CD4-positive, alpha-beta T cell treated with Interleukin-17A for 1 hour (primary cell): ENCODE measurements at regions not wholly inside any gene's neighbourhood (a gene's known extent, or its start where the extent isn't known, plus 50 kb on each side); places are given as distances from the start of the nearest gene placed in this dataset.

ENCODE experiments used
- DNase-seq: peaks from one replicate; pipeline ENCODE4 v3.0.0-alpha.2; 2020

DNA sequence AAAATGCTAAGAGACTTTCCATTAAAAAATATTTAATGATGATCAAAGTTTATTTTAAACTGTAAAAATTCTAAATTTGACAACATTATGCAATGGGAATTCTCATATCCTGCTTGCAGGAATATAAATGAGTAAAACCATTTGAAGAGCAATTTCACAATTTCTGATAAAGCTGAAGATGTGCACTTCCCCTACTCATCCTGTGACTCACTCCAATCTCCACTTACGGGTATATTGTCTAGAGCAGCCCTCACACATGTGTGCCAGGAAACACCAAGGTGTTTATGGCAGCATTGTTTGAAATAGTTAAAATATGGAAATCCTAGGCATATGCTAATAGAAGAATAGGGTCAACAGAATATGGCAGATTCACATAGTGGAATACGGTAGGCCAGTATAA, 158.4 kb downstream of the PDHA2 start:
- no peak for DNase-seq

GRCh38 chr4:96003951-96004740, 164.3 kb downstream of the PDHA2 start:
- no peak for DNase-seq

DNA sequence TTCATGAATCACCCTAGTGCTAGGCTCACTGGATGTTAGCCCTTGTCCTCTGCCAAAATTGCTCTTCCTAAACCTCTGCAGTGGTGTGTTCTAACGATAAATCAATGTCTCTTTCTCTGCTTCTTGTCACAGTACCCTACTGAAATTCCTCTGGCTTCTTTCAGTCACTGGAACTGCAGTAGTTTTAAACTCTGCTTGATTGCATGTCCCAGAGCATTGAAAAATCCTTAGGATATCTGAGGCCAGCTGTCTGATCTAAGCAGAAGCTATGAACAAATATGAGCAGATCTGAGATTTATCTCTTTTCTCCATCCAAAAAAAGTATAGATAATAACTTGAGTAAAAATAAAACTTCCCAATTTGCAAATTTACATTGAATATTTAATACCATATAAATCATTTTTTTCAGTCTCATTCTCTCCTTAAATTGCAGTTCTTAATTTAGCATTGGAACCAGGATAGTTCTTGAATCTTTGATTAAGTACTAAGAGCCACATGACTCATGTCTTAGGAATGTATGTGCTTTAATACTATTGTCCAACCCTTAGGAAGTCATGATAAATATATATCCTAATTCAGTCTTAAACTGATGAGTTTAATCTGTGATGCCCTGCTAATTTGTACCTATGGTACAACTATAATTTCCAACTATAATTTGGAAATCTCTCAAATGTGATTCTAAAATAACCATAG, 169.7 kb downstream of the PDHA2 start:
- DNase-seq, result no peak

- DNase-seq, result no peak
Measured at GRCh38 chr4:96012687-96013086, 172.8 kb downstream of the PDHA2 start.

DNA sequence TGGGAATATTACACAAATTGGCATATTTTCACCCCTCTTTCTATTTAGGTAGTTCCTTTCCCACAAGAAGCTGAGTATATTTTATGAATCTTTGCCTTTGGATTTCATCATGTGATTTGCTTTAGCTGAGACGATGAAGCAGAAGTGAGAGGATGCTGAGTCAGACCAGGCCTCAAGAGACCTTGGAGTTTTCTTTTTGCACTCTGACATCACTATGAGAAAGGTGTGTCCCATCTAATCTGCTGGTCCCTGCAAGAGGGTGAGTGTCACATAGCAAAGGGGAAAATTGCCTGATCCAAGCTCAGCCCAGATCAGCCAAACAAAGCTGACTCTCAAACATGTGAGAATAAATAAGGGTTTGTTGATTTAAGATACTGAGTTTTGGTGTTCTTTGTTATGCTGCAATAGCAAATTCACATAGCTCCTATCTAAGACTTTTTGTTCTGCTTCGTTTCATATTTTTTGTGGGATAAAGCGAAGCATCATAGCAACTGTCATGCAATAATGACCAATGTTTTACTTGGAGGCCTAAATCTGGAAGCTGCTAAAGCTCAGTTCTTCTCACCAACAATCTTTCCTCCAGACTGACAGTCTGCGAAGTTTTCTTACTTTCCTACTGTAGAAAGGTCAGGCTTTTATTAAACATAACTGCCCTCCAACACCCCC, 176.9 kb downstream of the PDHA2 start:
- no peak for DNase-seq

DNA sequence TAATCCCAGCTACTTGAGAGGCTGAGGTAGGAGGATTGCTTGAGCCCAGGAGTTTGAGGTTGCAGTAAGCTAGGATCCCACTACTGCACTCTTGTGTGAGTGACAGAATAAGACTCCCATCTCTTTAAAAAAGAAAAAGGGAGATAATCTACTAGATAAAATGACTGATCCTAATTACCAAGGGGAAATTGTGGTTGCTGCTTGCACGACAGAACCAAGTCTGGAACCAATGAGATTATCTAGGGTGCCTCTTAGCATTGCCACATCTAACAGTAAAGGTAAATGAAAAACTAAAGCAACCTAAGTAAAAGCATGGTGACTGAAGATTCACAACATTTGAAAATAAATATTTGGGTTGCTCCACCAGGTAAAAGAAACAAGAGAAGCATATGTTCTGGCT, 185.1 kb downstream of the PDHA2 start:
- DNase-seq, result no peak

DNA sequence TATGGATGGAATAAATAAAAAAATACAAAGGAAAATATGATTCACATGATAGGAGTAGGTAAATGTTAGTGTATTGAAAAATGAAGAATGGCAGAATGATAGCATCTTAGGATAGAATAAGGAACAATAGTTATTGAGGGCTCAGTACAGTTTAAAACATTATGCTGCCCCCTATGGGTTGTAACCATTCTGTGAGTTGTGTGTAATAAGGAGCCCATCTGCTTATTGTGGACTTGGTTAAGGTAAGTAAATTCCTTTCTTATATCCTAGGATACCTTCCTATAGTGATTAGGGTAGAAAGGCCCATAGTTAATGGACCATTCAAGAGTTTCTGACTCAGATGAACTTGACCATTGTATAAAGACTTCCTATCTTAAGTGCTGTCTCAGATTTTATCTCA, 195.8 kb downstream of the PDHA2 start:
- no peak for DNase-seq

DNA sequence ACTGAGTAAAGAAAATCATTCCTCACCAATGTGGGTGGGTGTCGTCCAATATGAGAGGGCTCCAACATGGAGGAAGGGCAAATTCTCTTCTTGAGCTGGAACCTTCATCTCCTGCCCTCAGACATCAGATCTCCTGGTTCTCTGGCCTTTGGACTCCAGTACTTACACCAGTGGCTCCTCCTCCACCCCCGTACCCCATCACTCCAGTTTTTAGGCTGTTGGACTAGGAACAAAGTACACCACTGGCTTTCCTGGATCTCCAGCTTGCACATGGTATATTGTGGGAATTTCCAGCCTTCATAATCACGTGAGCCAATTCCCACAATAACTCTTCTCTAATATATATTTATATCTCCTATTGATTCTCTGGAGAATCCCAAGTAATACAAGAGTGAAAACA, 196.9 kb downstream of the PDHA2 start:
- DNase-seq, result no peak

DNA sequence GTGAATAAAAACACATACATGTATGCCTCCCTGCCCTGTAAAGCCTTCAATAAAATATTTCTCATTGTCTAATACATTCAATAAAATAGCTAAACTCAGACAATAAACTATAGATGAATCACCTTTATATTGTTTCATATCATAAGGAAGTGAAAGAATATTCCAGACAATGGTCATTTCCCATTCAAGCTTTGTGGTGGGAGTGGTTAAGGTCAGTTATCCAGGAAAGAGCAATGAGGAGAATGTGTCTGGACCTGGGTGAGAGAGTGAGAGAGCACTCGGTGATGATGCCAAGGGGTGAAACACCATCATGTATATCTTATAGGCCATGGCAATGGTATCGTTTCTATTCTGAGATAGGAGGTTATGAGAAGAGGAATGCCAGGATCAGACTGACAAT, 197.8 kb downstream of the PDHA2 start:
- DNase-seq, result no peak

GRCh38 chr4:96039217-96039616, 199.3 kb downstream of the PDHA2 start:
- DNase-seq, result no peak

DNA sequence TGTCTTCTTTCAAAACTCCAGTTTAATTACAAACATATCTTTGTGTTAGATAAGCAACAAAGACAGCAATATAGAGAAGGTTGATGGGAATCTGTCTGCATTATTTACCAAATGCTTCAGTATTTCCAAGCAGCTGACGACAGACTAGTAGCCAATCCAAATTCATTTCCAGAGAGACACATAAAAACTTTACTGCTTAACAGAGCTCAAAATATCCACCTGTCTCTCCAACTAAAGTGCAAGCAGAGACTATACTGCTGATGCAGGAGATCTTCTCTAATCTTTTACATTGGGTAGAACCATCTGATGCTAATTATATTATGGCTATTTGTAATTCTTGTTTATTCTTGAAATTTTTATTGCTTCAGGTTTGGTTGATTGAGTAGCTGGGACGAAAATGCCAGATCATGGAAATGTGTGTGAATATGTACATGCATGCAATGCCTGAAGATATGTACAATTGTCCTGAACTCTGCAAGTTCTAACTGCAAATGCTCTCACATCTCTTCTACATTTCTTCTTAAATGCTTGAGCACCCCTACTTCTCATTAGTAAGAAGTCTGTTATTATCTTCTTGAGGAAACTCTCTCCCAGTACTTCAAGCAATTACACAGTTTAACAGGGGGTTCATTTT, 200.0 kb downstream of the PDHA2 start:
- no peak for DNase-seq

- DNase-seq, result no peak
Measured at GRCh38 chr4:96044971-96045370, 205.1 kb downstream of the PDHA2 start.

- no peak for DNase-seq
Measured at GRCh38 chr4:96052827-96053226, 212.9 kb downstream of the PDHA2 start.

DNA sequence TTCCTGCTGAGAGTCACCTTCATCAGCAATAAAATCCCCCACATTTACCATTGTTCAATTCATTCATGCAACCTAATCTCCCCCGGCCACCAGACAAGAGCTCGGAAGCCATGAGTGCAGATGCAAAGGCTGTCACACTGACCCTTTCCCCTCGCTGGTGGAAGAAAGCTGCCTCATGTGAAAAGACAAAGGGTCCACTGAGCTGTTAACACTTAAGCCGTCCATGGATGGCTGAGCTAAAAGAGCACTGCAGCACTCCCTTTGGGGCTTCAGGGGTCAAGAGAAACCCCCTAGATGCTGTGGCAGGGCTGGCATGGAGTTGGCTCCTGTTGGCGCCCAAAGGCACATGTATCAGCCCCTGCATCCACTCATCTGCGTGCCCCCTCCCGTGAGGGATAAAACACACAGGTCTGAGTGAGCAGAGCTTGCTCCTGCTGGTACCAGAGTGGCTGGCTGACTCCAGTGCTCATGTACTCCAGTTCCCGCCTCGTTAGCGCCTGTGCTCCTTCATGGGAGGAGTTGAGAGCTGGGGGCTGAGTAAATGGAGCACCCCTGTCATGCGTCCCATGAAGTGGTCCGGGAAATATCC, 216.5 kb downstream of the PDHA2 start:
- no peak for DNase-seq

DNA sequence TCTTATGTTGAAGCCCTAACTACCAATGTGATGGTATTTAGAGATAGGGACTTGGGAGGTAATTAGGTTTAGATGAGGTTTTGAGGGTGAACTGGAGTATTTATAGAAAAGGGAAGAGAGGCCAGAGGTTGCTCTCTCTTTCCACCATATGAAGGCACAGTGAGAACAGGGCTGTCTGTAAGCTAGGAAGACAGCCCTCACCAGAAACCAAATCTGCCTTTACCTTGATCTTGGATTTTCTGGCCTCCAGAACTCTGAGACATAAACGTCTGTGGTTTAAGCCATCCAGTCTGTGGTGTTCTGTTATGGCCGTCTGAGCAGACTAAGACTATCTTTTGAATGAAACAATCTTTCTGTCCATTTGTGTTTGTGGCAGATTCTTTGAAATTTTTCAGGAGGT, 223.7 kb downstream of the PDHA2 start:
- no peak for DNase-seq

DNA sequence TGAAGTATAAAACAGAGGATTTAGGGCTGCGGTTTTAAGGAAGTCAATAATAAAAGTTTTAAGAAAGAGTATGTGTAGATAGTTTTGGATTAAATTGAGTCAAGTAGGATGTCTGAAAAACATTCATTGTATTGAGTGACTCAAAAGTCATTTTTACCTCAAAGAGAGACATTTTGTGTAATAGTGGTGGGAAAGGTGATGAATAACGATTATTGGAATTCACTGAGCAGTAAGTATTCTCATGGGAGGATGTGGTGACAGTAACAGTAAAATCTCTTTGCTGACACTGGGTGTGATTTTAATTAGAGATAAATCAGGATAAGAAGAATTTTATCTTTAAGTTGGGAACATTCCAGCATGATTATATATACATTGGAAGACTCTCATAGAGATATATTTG, 233.6 kb downstream of the PDHA2 start:
- no peak for DNase-seq

DNA sequence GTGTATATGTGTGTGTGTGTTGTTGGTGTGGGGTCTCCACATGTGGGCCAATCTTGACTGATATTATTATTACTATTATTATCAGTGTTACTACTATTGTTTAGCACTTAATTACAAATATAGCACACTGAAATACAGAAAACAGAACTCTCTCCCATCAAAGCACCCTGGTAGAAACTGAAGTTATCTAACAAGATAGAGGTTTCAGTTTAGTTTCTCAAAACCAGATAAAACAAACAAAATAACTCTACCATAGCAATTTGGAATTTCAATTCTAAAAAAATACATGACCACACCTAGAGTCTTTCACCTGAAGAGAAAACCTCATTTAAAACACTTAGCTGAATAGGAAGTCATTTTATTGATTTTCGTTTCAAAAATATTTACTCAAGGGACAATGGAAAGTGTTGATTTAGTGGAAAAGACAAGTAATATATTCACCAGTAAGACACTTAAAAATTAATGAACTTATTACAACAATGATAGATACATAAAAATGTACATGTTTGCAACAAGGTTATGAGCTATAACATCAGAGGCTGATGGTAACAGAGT, 252.3 kb downstream of the PDHA2 start:
- DNase-seq, result no peak

DNA sequence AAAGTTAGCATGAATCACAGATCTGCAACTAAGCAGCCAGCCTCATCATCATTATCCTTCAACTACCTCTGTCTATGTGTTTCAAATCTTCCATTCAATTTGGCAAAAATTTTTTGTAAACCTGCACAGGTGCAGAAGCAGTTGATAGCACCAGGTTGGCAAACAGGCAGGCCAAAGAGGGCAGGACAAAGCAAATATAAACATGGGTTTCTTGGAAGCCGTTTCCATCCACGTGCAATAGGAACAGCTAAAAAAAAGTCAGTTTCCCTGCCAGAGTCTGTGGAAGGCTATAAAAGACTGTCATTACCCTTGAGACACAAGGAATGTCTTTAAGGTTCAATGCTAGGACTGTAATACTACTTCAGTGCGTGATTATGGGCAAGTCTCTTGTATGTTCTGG, 253.2 kb downstream of the PDHA2 start:
- DNase-seq, result no peak

DNA sequence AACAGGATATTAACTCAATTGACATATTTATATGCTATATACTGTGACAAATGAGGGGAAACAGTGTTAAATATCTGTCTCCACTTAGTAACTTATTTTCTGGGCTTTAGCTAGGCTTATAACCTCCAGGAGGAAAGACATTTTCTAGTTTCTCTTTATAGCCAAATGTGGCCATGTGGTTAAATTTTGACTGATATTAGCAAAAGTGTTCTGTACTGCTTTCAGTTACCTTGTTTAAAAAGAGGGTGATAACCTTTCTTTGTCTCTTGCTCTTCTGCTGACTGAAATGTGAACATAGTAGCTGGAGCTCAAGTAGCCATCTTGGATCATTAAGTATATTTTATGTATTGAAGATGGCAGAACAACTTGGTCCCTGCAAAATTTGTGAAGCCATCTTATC, 253.7 kb downstream of the PDHA2 start:
- no peak for DNase-seq

DNA sequence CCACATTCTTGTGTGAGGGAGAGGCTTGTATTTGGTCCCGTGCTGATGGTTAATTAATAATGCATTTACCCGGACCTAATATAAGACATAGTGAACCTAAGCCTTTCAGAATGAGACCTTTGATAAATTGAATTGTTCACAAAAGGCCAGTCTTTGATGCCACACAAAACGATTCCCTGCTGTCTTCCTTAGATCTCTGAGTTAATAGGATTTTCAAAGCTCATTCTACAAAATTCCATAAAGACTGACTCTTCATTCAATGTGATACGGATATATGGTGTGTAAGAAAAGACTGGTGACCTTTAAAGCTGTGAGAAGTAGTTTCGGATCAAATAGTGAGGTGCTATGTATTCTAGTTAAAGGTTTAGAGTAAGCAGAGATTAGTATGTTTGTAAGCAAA, 254.3 kb downstream of the PDHA2 start:
- DNase-seq, result no peak

DNA sequence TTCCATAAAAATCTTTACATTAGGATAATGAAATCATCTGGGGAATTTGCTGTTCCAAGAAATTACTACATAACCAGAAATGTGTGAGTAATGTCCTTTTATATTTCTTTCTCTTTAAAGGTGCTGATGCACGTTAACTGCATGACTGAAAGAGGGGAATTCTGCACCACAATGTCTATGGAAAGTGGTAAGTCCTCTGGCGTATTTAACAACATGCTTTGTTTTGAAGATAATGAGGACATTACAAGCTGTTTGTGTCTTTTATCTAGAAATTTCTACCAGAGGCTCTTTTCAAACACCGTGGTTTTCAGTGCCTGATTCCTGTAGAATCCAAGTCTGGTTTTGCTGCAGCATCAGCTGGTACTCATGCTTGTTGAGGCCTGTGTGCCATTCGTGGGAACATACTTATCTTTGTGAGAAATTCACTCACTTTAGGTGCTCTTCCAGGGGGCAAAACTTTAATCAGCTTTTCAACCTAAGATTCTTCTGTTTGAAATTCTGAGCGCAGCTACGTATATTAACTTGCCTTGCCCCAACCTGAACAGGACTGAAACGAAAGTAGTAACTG, 257.2 kb downstream of the PDHA2 start:
- DNase-seq, result no peak

GRCh38 chr4:96097693-96098092, 257.8 kb downstream of the PDHA2 start:
- DNase-seq, result no peak

GRCh38 chr4:96099031-96099430, 259.1 kb downstream of the PDHA2 start:
- no peak for DNase-seq
